NCI-H2107 treated with DMSO at 0.1 percent for 48 hours (cell line): ENCODE measurements at regions not wholly inside any gene's neighbourhood (a gene's known extent, or its start where the extent isn't known, plus 50 kb on each side); places are given as distances from the start of the nearest gene placed in this dataset.

ENCODE experiments used
- DNase-seq: peaks from one replicate; lab custom pipeline; 2025; ENCODE audit not compliant: unreplicated experiment; lab: John Stamatoyannopoulos, UW

DNA sequence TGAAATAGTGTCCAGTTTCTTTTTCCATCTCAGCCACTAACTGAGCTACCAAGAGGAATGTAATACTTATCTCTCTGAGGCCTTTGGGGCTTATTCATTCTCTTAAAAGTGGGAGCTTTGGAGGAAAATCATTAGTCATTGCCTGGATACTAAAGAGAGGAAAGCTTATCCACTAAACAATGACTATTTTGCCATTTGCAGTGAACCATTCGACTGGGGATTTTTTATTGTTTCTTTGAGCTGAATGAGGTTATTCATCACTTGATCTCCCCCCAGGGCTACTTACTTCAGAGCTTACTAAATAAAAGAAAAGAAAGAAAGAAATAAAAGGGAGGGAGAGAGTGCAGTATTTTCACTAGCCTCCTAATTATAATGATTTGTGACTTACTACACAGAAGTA is 1329.5 kb upstream of the TENM3 start:
- DNase-seq: no peak

DNA sequence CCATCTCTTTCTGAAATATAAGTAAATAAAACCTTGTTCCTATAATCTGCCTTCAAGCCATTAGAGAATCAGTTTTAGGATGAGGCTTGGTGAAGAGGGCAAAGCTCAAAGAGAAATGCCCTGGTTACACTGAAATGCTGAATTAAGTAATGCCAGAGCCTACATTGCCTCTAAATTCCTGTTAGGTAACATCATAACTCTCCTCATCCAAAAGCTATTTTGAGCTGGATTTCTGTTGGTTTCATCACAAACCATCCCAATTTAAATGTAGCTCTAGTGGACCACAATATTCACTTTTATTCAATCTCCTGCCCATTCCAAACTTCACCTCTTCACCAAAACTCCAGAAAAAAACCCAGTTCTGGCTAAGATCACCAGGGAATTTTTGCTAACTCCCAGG is 1319.7 kb upstream of the TENM3 start:
- no peak for DNase-seq

DNA sequence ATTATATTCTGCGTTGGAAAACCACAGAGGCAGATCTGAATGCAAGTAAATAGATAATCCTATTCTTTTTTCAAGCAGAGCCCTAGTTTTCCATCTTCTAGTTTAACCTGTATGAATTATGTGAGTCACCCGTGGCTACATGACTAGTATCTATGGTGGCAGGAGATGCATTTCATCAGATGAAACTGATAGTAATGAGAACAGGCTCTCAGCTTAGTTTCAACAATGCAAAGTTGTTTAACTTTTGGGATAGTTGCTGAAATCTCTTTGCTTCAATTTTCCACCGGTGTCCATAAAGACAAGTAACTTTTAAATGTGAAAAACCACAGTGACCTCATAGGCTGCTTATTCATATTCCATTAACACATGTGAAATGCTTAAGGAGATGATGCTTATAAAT is 1317.4 kb upstream of the TENM3 start:
- DNase-seq: no peak

DNA sequence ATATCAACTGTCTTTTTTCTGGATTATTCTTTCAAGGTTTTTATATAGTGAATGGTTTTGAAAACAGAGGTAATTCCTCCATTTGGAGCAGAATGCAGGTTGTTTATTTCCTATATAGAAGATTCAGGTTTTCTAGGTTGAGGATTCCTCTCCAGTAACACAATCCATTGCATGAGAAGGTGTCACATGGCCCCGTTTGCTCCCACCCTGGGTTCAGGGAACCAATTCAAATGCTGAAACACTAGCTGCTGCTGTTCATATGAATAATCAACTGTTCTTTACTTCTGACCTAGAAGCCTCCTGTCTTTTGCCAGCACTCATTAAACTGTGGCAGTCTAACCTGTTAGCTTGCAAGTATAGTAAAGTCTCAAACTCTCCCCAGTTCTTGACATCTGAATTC is 1316.9 kb upstream of the TENM3 start:
- no peak for DNase-seq

DNA sequence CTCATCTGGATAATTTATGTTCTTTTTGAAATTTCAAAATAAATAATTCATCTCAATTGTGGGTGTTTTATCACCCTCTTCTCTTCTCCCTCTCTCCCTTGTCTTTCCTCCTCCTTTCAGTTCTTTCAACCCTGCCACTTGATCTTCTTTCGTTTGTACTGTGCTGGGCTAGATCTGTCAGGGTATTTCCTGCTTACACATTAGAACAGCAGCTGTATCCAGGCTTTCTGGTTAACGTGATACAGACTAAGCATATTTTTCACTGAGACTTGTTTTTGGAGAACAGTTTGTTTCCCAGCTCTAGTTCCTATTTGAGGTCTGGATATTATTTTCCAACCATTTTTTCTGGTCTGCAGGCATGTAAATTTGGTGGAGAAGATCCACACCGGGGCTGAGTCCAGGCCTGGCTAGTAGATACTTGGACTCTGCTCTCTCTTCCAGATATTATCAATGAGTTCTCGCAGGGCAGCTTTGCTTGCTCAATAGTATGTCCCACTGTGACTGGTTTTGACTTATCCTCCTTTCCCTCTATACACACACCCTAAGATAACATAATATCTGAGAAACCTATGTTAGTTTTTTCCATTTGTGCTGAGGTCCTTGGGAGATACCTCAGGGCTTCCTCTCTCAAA is 1310.7 kb upstream of the TENM3 start:
- no peak for DNase-seq

DNA sequence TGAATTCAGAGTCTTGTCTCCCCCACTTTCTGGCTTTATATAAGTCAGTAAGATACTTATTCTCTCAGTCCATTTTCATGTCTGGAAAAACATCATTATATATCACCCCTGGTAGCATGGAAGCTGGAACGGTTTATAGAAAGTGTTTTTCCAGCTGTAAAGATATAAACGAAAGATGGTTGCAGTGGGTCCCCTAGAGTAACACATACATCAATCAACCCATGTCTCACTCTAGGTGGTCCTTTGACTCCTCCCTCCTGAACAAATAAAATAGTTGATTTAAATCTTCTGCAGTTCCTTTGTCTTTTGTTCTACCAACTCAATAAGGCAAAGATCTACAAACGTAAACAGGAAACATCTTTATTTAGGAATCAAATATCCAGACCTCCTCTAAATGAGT is 1306.1 kb upstream of the TENM3 start:
- no peak for DNase-seq

DNA sequence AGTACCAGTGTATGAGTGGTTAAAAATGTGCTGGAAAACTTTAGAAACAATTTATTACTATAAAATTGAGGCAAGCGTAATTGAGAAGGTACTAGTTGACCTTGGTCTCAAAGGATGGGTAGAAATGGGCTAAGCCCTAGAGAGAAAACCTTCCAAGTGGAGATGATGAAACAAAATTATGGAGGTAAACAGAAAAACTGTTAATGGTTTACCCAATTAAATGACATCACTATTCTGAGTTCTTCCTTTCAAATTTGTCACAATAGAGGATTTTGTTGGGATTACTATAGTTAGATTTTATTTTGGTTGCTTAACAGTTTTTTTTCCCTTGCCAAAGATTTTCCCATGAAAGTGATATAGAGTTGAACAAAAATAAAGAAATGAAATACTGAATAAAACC is 1302.5 kb upstream of the TENM3 start:
- no peak for DNase-seq

DNA sequence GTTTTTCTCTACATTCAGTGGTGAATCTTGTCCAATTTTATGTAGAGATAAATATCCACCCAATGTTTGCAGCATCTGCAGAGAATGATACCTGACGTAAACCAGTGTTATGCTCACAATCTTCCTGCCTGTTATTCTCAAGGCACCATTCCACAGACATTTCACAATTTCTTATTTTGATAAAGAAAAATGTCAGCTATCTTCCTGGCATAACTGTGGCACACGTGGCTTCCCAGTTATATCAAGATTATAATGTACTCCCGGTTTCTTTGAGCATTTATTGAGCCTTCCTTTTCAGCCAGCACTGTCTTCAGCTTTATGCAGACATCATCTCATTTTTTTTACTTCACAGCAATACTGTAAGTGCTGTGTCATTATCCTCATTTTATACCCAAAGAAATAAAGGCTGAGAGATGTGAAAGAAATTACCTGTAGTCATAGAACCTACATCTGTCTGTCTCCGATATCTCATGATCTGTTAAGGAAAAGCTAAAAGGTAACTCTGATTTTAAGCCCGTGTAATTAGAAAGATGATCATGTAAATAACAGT is 1300.8 kb upstream of the TENM3 start:
- DNase-seq: no peak

DNA sequence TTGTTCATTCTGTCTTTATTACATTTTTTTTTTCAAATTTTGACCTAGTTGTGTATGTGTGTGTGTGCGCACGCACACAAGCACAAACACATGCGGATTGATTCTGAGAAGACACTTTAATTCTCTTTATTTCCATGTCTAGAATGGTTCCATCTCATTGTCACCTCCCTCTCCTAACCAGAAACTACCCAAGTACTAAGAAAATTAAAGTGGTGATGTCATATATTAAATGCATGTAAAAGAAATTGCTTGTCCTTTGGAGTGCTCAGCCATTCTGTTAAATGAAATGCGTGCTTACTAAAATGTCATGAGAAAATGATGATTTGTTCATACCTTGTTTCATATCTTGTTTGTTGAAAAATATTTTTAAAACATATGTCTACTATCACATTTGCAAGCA is 1297.0 kb upstream of the TENM3 start:
- no peak for DNase-seq

DNA sequence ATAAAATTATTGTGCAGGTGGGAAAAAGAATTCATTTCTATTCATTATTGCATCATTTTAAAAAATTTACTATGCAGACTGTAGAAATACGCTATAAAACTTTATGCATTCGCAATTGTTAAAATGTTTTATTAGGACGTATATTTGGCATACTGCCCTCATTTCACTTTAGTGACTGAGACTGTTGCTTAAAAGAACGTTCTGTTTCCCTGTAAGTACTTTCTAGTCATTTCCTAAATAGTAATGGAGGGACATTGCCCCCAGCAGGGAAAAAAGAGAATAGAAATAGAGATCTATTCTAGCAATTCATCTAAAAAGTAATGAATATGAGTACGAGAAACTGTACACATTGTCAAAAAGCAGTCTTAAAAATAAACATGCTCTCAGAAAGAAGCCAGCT is 1295.8 kb upstream of the TENM3 start:
- peak; percentile 19 for DNase-seq

DNA sequence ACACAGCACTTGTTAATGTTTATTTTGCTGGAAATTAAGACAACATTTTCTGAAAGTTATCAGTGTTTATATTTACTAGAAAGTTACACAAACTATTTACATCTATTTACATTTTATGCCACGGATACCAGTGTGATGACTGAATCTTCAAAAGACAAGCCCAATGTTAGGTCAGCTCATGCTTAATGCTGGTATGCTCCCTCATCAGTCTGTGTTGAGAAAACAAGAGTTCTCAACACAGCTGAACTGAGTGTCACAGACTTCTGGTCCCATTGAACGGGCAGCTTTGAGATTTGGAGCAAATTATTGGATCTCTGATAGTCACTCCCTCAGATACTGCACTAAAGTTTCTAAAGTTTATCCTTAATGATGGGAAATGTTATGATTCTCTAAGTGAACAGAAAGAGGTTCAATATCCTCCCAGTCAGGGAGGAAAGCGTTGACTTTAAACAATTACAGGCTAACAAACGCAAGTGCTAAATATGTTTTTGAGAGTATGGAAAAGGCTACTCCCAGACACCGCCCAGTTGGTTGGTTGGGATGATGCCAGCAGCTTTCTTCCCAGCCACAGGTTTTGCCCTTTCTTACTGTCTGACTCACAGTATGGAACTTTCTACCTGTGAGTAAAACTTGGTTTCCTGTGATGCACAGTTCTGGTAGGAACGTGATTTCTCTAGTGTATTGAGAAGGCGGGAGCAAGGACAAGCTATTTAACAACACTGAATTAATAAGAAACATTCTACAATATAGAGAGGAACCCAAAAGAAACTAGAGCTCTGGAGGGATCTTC is 1293.6 kb upstream of the TENM3 start:
- DNase-seq: no peak

DNA sequence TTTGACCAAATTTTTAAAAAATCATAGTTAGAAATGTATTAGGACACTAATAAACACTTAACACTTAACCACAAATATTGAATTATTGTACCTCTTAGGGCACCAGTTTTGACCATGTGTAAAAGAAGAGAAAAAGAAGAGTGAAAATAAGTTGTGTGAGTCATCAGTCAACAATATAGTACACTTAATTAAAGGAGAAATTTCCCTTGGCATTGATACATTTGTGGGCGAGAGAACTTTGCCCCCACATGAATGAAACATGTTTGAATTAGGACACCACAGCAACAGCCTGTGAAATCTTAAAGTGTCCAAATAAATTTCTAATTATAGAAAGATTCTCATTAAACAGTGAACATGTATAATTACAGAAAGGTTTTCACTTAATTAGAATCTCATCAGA is 1292.8 kb upstream of the TENM3 start:
- DNase-seq: no peak

DNA sequence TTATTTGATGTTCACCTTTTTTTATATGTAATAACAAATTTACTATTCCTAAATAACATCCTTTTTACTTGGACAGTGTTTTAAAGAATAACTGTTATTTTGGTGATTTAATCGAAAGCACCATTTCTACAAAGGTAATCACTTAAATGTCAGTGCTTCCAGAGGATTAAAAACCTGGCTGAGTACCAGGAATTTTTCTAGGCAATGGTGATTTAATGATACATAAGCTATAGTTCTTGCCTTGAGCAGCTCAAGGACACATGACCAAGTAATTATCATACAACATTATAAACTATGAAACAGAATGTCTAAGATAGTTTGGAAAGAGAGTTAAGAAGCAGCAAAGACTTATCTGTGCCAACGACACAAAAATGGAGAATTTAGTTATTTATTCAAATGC is 1291.9 kb upstream of the TENM3 start:
- no peak for DNase-seq

DNA sequence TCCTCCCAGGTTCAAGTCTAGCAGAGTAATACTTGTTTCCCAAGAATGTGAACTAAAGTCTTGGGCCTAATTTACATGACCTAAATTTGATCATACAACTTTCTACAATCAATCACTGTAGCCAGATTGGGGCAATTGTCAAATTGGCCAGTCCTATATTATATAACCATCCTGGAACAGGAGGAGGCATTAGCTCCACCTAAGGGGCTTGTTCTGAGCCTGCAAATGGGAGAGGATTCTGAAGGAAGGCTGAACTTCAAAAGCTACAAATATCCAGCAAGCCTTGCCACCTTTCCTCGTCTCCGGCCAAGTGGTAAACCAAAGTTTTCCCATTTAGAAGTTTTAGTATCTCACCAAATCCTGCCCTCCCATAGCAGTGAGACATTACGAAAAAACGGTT is 1289.6 kb upstream of the TENM3 start:
- no peak for DNase-seq

DNA sequence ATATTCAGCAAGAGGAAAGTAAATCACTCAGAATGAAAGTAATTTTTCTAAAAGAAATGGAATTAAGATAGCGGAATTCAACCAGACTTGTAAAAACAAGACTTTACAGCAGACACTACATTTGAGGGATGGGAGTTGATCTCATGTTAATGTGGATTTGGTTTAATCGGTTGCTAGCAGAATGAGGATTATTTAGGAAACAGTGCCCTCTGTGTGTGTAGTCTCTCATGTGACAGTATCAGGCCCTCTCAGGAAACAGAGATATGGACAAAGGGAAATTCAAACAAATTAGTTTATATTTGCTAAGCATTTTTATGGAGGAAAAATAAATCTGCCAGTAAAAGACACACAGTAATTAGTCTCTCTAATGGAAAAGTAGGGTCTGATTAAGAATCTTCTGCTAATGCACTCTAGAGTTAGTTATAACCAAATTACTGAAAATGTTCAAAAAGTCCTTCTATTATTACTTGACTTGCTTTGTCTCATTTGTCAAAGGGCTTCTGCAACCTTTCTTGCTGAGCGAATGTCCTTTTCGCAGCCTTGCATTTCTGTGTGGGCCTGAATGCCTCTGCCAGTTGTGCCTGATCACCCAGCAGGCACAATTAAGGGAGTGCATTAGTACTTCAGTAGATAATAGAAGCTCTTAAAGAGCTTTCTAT is 1282.3 kb upstream of the TENM3 start:
- DNase-seq: no peak

DNA sequence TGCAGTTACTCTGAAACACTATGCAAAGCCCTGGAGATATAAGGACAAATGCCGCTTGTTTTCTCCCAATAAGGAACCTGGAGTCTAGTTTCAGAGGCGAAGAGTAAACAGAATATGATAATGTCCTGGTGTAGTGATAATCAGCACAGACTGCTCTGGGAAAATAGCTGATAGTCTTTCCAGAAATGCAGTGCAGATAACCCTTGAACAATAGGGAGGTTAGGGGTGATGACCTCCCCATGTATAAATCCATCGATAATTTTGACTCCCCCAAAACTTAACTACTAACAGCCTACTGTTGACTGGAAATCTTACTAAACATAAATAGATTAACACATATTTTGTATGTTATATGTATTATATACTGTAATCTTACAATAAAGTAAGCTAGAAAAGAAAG is 1280.9 kb upstream of the TENM3 start:
- no peak for DNase-seq

DNA sequence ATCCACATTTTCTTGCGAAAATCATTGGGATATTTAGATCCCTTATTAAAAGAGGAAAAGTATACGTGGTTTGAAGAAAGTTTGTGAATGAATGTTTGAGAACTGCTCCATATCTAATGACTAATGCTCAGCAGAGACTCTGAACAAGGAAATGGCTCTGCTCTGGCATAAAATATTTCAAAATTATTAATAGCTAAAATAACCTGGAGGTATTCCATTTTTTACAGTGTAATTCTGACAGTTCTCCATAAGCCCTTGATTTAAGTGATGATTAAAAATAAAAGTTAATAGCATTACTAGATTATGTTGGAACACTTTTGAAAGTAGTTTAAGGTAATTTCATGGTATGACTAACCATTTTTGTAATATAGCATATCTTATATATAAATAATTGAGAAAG is 1276.9 kb upstream of the TENM3 start:
- DNase-seq: no peak

DNA sequence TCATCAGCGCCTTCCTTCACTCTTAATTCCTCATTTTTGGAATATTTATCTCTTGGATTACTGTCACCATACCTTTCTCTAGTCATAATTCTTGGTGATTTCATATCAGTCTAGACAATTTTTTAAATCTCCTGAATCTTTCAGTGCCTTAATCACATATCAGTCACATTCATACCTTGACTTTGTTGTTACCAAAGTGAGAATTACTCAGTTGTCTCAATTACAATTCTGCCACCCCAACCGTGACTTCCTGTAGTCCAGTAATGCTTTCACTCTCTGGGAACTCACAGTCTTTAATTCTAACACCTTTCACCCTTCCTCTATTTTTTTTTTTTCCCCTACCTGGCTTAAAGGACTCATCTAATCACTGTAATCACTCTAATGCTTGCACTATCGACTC is 1275.3 kb upstream of the TENM3 start:
- no peak for DNase-seq

DNA sequence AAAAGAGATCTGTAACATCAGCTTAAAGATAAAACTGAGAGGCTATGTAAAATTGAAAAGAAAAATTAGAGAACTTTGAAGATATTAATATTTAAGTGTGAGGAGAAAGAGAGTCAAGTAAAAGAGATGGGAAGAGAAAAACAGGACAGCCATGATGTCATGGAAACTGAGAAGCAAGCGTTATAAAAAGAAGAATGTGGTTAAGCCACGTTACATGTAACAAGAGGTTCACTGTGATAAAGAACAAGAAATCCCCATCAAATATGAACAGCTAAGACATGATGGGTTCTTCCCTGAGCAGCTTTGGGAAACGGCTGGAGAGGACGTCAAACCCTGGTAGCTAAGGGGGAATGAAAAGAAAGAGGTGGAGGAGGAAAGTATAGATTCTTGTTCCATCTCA is 1269.3 kb upstream of the TENM3 start:
- DNase-seq: no peak

DNA sequence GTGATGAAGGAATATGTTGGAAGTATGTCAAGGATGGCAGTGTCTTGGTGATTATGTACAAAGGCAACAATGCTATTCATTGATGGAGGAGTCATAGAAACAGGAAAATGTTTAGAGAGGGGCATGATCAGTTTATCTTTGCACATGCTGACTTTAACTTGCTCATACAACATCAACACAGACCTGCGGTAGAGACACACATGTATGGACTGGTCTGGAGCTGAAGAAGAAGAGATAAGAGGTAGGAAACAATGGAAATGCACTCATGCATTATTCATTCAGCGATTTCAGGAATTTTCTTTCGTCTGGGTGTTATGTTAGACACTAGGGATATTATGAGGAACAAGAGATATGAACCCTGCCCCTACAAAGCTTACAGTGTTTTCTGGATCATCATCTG is 1252.3 kb upstream of the TENM3 start:
- DNase-seq: no peak

DNA sequence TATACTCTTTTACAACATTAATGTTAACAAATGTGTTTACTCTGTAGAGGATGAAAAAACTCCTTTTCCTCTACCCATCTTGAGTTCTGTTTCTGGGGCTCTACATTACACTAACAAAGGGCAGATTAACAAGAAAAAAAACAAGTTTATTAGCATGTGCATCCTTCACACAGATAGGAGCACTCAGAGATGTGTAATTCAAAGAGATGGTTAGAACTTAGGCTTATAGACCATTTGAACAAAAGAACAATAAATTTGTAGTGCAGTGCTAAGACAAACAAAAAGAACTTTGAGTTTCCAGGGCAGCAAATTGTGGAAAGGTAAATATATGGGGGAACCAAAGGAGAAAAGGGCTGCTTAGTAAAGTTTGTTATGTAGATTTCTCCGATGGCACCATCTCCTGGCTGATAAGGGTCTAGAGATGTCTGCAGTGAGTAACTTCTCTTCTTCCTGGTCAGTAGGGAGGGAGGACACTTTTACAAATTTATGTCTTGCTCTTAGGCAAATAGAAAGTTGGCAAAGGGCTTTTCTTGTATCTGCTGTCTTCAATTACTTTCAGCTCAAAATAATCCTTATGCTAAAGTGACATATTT is 1249.9 kb upstream of the TENM3 start:
- no peak for DNase-seq

DNA sequence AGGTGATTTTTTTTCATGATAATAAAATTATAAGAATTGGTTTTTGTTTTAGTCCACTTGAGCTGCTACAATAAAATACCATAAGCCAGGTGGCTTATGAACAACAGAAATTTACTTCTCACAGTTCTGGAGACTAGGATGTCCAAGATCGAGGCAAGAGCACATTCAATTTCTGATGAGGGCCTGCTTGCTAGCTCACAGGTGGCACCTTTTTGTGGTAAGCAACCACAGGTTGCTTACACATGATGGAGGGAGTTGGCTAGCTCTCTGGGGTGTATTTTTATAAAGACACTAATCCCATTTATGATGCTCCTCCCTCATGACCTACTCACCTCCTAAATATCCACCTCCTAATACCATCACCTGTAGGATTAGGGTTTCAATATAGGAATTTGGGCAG is 1248.5 kb upstream of the TENM3 start:
- DNase-seq: no peak
